Liver (tissue), 8 donors: ENCODE measurements at regions not wholly inside any gene's neighbourhood (a gene's known extent, or its start where the extent isn't known, plus 50 kb on each side); places are given as distances from the start of the nearest gene placed in this dataset.
"Not testable (repeated sequence)": the region's sequence is repeated elsewhere in the genome, so short reads cannot be mapped to it uniquely, and the experiment has no call there.

Experiments
- DNase-seq: peaks from one replicate; pipeline ENCODE4 v3.0.0-alpha.2; 2017; ENCODE audit warnings: low spot score
- H3K27ac ChIP-seq, 2 donors: one replicate each; pipeline ENCODE4 v1.7.0; 2013; ENCODE audit warnings: inconsistent platforms in 2 of 2, low read length in 2 of 2, control low read depth in 1 of 2, low read depth in 1 of 2, mild to moderate bottlenecking in 1 of 2
- H3K27me3 ChIP-seq, 4 donors: one replicate each; pipeline versions ENCODE4 v1.6.1 to v1.7.0; 2013; ENCODE audit warnings: low read length in 3 of 4, inconsistent platforms in 1 of 4, mild to moderate bottlenecking in 1 of 4, moderate library complexity in 1 of 4; ENCODE audit not compliant: control insufficient read depth in 4 of 4, insufficient read depth in 4 of 4
- H3K36me3 ChIP-seq, 4 donors: one replicate each; pipeline versions ENCODE4 v1.6.1 to v1.7.0; 2013; ENCODE audit warnings: low read length in 3 of 4, mild to moderate bottlenecking in 3 of 4, low read depth in 1 of 4, moderate library complexity in 1 of 4; ENCODE audit not compliant: control insufficient read depth in 4 of 4, insufficient read depth in 3 of 4
- H3K4me1 ChIP-seq, 4 donors: one replicate each; pipeline versions ENCODE4 v1.6.1 to v1.7.0; 2013; ENCODE audit warnings: low read length in 3 of 4, mild to moderate bottlenecking in 3 of 4, moderate library complexity in 1 of 4; ENCODE audit not compliant: control insufficient read depth in 4 of 4, insufficient read depth in 4 of 4
- H3K4me3 ChIP-seq, 3 donors: one replicate each; pipeline versions ENCODE4 v1.6.1 to v1.7.0; 2013; ENCODE audit warnings: low read length in 3 of 3, control low read depth in 1 of 3, low read depth in 1 of 3, mild to moderate bottlenecking in 1 of 3
- H3K9ac ChIP-seq, 2 donors: one replicate each; pipeline ENCODE4 v1.7.0; 2013; ENCODE audit warnings: low read length in 2 of 2, mild to moderate bottlenecking in 2 of 2, moderate library complexity in 2 of 2, control low read depth in 1 of 2, low read depth in 1 of 2
- H3K9me3 ChIP-seq, 4 donors: one replicate each; pipeline versions ENCODE4 v1.6.1 to v1.7.0; 2013; ENCODE audit warnings: low read length in 3 of 4; ENCODE audit not compliant: control insufficient read depth in 4 of 4
- FOXA1 ChIP-seq: IDR thresholded peaks from 2 replicates; pipeline ENCODE4 v1.6.1; 2016; ENCODE audit warnings: antibody characterized with exemption
- FOXA2 ChIP-seq: IDR thresholded peaks from 2 replicates; pipeline ENCODE4 v1.6.1; 2016; ENCODE audit warnings: antibody characterized with exemption
- GABPA ChIP-seq, 2 donors: IDR thresholded peaks in 1 of 2; conservative IDR thresholded peaks in 1 of 2; 2 replicates each; pipeline ENCODE4 v1.6.1; 2016; ENCODE audit warnings: antibody characterized with exemption in 2 of 2, mild to moderate bottlenecking in 1 of 2, moderate library complexity in 1 of 2
- HNF4A ChIP-seq, 2 donors: conservative IDR thresholded peaks; 2 replicates each; pipeline ENCODE4 v1.6.1; 2016; ENCODE audit warnings: antibody characterized with exemption in 2 of 2, mild to moderate bottlenecking in 2 of 2
- HNF4G ChIP-seq: IDR thresholded peaks from 2 replicates; pipeline ENCODE4 v1.6.1; 2016; ENCODE audit warnings: antibody characterized with exemption
- JUND ChIP-seq, 2 donors: IDR thresholded peaks; 2 replicates each; pipeline ENCODE4 v1.6.1; 2016; ENCODE audit warnings: antibody characterized with exemption in 2 of 2
- REST ChIP-seq: IDR thresholded peaks from 2 replicates; pipeline ENCODE4 v1.6.1; 2016; ENCODE audit warnings: antibody characterized with exemption, mild to moderate bottlenecking
- RXRA ChIP-seq, 2 donors: IDR thresholded peaks; 2 replicates each; pipeline ENCODE4 v1.6.1; 2017 to 2018; ENCODE audit warnings: antibody characterized with exemption in 2 of 2, mild to moderate bottlenecking in 1 of 2
- SP1 ChIP-seq: IDR thresholded peaks from 2 replicates; pipeline ENCODE4 v1.6.1; 2018; ENCODE audit warnings: antibody characterized with exemption, mild to moderate bottlenecking
- TAF1 ChIP-seq: conservative IDR thresholded peaks from 2 replicates; pipeline ENCODE4 v1.6.1; 2016; ENCODE audit warnings: antibody characterized with exemption, mild to moderate bottlenecking
- YY1 ChIP-seq: IDR thresholded peaks from 2 replicates; pipeline ENCODE4 v1.6.1; 2016; ENCODE audit warnings: antibody characterized with exemption, mild to moderate bottlenecking
- ZBTB33 ChIP-seq: IDR thresholded peaks from 2 replicates; pipeline ENCODE4 v1.6.1; 2016; ENCODE audit warnings: antibody characterized with exemption
- WGBS: extraction: QIAGEN DNeasy Blood & Tissue Kit; methylation state at CpG from one replicate; pipeline ENCODE4 v1.1.7; 2013; 5-methylcytosine and 5-hydroxymethylcytosine counted together
- TF ChIP-seq, protein P1 (sequence below): IDR thresholded peaks from 2 replicates; pipeline ENCODE4 v1.6.1; 2016; ENCODE audit warnings: antibody characterized with exemption
- TF ChIP-seq, protein P2 (sequence below): fragments of 150-350 bp; IDR thresholded peaks from 2 replicates; pipeline ENCODE4 v1.5.1; 2017; ENCODE audit warnings: improper control_type of control experiment, low read depth, low read length; ENCODE audit not compliant: missing input control
- TF ChIP-seq, protein P3 (sequence below): IDR thresholded peaks from 2 replicates; pipeline ENCODE4 v1.6.1; 2016; ENCODE audit warnings: antibody characterized with exemption
- donor health status: healthy.
- donor health status: healthy.
- donor health status: healthy.
- donor health status: healthy.
- donor health status: healthy.

DNA sequence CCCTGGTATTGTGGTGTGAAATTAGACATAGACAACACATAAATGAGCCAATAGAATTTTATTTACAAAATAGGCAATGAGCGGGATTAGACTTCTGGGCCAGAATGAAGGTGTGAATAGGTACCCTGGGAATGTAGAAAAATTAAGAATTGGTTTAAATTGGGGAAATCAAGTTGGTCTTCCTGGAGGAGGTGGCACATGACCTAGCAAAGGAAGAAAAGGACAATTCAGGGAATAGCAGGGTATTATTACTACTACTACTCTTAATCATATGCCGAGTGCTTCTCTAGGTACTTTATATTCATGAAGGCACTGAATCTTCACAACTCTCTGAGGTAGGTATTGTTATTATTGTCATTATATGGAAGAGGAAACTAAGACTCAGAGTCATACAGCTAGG, 202.1 kb downstream of the LHFPL1 start (continued):
- TF ChIP-seq, protein P1, sequence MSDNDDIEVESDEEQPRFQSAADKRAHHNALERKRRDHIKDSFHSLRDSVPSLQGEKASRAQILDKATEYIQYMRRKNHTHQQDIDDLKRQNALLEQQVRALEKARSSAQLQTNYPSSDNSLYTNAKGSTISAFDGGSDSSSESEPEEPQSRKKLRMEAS: no peak

DNA sequence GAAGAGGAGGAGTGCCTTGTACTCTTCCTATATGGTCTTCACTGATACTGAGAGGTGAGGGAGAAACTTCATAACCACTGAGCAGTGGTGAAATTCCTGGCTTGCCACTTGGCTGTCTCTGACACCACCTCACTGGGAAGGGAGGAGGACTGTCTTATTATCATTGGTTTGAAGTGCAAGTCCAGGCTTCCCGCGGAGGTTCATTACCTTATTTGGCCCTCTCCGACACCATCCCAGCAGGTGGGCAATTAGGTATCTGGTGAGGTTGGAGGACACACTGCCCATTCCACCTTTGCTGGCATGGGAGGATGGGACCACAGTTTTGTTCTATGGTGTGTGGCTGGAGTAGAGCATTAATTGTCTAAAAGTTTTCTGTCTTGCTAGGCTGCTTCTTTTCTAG, 206.1 kb downstream of the LHFPL1 start:
- H3K36me3 ChIP-seq: no peaks in the 10 kb centered on the region
- no peak for DNase-seq
- no peaks in the 10 kb centered on the region for H3K4me1 ChIP-seq
- no peak overlapping the region for H3K9ac ChIP-seq
- no peak overlapping the region for H3K4me3 ChIP-seq
- 78% methylated on average over 3 of the region's 3 CpGs for WGBS
- no peak for TF ChIP-seq TAF1
- TF ChIP-seq FOXA1: no peak
- TF ChIP-seq, protein P2, sequence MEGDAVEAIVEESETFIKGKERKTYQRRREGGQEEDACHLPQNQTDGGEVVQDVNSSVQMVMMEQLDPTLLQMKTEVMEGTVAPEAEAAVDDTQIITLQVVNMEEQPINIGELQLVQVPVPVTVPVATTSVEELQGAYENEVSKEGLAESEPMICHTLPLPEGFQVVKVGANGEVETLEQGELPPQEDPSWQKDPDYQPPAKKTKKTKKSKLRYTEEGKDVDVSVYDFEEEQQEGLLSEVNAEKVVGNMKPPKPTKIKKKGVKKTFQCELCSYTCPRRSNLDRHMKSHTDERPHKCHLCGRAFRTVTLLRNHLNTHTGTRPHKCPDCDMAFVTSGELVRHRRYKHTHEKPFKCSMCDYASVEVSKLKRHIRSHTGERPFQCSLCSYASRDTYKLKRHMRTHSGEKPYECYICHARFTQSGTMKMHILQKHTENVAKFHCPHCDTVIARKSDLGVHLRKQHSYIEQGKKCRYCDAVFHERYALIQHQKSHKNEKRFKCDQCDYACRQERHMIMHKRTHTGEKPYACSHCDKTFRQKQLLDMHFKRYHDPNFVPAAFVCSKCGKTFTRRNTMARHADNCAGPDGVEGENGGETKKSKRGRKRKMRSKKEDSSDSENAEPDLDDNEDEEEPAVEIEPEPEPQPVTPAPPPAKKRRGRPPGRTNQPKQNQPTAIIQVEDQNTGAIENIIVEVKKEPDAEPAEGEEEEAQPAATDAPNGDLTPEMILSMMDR: no peak
- TF ChIP-seq HNF4A (conservative IDR thresholded peaks at IDR 0.05): no peak
- TF ChIP-seq, protein P3, sequence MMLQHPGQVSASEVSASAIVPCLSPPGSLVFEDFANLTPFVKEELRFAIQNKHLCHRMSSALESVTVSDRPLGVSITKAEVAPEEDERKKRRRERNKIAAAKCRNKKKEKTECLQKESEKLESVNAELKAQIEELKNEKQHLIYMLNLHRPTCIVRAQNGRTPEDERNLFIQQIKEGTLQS: no peak
- no peak for TF ChIP-seq REST
- no peak for TF ChIP-seq YY1
- no peak for TF ChIP-seq SP1
- no peak for TF ChIP-seq ZBTB33
- no peak for TF ChIP-seq GABPA (IDR thresholded peaks at IDR 0.05 in 1 of 2, conservative IDR thresholded peaks at IDR 0.05 in 1 of 2)
- no peak for TF ChIP-seq FOXA2
- no peak for TF ChIP-seq JUND (IDR thresholded peaks at IDR 0.05)
- no peak for TF ChIP-seq RXRA (IDR thresholded peaks at IDR 0.05)
- no peak overlapping the region for H3K27ac ChIP-seq
- H3K27me3 ChIP-seq: no peaks in the 10 kb centered on the region
- H3K9me3 ChIP-seq: no peaks in the 10 kb centered on the region

DNA sequence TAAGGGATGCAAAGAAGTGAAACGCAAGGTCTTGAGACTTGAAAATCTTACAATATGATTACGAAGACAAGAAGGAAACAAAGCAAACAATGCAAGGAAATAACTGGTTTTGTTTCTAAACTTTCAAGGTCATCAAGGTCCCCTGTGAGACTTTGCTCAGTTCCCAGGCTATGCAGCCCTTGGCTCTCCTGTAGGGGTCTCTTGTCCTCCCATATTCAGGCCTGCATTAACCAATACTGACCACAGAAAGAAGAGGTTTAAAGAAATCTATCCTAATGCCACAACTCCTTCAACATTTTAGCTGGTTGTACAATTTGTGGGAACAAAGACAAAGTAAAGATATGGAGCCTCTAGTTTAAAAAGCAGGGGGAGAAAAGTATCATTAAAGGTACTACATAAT, 209.2 kb downstream of the LHFPL1 start:
- H3K36me3 ChIP-seq: no peaks in the 10 kb centered on the region
- WGBS: 79% methylated on average over 2 of the region's 2 CpGs
- TF ChIP-seq HNF4G (no peak), RXRA (IDR thresholded peaks at IDR 0.05) (no peak)
- no peak for DNase-seq
- H3K27me3 ChIP-seq: no peaks in the 10 kb centered on the region
- no peak overlapping the region for H3K4me3 ChIP-seq
- no peak overlapping the region for H3K27ac ChIP-seq
- H3K9ac ChIP-seq: no peak overlapping the region
- no peaks in the 10 kb centered on the region for H3K4me1 ChIP-seq
- H3K9me3 ChIP-seq: no peaks in the 10 kb centered on the region

DNA sequence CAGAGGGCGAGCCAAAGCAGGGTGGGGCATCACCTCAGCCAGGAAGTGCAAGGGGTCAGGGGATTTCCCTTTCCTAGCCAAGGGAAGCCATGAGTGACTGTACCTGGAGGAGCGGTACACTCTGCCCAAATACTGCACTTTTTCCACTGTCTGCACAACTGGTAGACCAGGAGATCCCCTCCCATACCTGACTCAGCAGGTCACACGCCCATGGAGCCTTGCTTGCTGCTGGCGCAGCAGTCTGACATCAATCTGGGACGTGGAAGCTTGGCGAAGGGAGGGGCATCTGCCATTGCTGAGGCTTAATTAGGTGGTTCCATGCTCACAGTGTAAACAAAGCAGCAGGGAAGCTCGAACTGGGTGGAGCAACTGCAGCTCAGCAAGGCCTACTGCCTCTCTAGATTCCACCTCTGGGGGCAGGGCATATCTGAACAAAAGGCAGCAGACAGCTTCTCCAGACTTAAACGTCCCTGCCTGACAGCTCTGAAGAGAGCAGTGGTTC, 217.7 kb downstream of the LHFPL1 start:
- H3K4me3 ChIP-seq, H3K9me3 ChIP-seq, H3K4me1 ChIP-seq, H3K27ac ChIP-seq, H3K9ac ChIP-seq, DNase-seq, H3K27me3 ChIP-seq, H3K36me3 ChIP-seq: not testable (repeated sequence)
- 76% methylated on average over 8 of the region's 8 CpGs for WGBS
